Transverse colon (tissue), 4 donors: ENCODE measurements at regions not wholly inside any gene's neighbourhood (a gene's known extent, or its start where the extent isn't known, plus 50 kb on each side); places are given as distances from the start of the nearest gene placed in this dataset.

Experiments used
- CTCF ChIP-seq, 5 experiments: fragments of 200-600 bp in 3 of 5; fragments of 450-650 bp in 2 of 5; sonication (generic) in 3 of 5; IDR thresholded peaks; 1 replicate in 2 of 5; 2 replicates in 3 of 5; pipeline ENCODE4 v1.5.1; 2016 to 2017; ENCODE audit warnings: antibody characterized with exemption in 5 of 5, inconsistent platforms in 3 of 5, mild to moderate bottlenecking in 2 of 5, moderate library complexity in 1 of 5
- EP300 ChIP-seq: sonication (generic); formaldehyde crosslinking; IDR thresholded peaks from one replicate; pipeline ENCODE4 v1.6.1; 2017; ENCODE audit warnings: antibody characterized with exemption, low read depth
- POLR2A ChIP-seq: fragments of 450-650 bp; IDR thresholded peaks from one replicate; pipeline ENCODE4 v1.6.1; 2016; ENCODE audit warnings: antibody characterized with exemption, mild to moderate bottlenecking, moderate library complexity
- POLR2AphosphoS5 ChIP-seq, 3 donors: sonication (generic); formaldehyde crosslinking; IDR thresholded peaks; one replicate each; pipeline ENCODE4 v1.6.1; 2016; ENCODE audit warnings: antibody characterized with exemption in 3 of 3

GRCh38 chr6:2360716-2361115 lies 115.3 kb upstream of the GMDS start:
- no peak for TF ChIP-seq CTCF (IDR thresholded peaks at IDR 0.05)
- TF ChIP-seq POLR2AphosphoS5 (IDR thresholded peaks at IDR 0.05), result no peak
- no peak for TF ChIP-seq POLR2A
- TF ChIP-seq EP300, result no peak
